MM.1S (cell line): ENCODE measurements at regions not wholly inside any gene's neighbourhood (a gene's known extent, or its start where the extent isn't known, plus 50 kb on each side); places are given as distances from the start of the nearest gene placed in this dataset.

Experiments
- CTCF ChIP-seq: fragments of 300-600 bp; sonication (generic); IDR thresholded peaks from 2 replicates; pipeline ENCODE4 v1.5.1; 2016; ENCODE audit warnings: antibody characterized with exemption, low read length, mixed read lengths
- EZH2 ChIP-seq: fragments of 300-600 bp; sonication (generic); optimal IDR thresholded peaks from 2 replicates; pipeline ENCODE3; 2017; ENCODE audit warnings: low read depth, mild to moderate bottlenecking, antibody characterized with exemption, low read length, mixed read lengths
- EZH2phosphoT487 ChIP-seq: fragments of 300-600 bp; sonication (generic); IDR thresholded peaks from 2 replicates; pipeline ENCODE4 v1.6.1; 2018; ENCODE audit warnings: antibody characterized with exemption, low read length

DNA sequence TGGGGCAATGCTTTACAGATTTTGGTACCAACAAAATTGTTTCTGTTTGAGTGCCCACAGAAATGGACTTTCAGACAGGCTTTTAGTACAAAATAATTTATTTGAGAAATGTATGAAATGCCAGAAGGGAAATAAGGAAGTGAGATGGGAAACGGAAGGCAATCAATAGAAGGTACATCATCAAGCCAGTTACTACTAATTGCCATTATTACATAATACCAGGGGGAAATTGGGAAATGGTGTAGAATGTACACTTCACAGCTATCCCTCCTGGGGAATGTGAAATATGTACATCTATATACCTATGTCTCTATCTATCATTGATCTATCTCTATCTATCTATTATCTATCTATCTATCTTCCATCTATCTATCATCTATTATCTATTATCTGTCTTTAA lies 264.6 kb upstream of the B3GALT2 start:
- TF ChIP-seq CTCF (no peak), EZH2phosphoT487 (no peak), EZH2 (no peak)
